ENCODE measurements at regions not wholly inside any gene's neighbourhood (a gene's known extent, or its start where the extent isn't known, plus 50 kb on each side); places are given as distances from the start of the nearest gene placed in this dataset.

- TF ChIP-seq CTCF (IDR thresholded peaks at IDR 0.05; ENCODE audit: low read depth, low read length) (no peak), EZH2phosphoT487 (IDR thresholded peaks at IDR 0.05; ENCODE audit: low read depth) (no peak)
Observed at GRCh38 chr1:78231894-78232293, 186.1 kb downstream of the GIPC2 start.

Data from OCI-LY3 (cell line).